LHCN-M2 (cell line): ENCODE measurements at regions not wholly inside any gene's neighbourhood (a gene's known extent, or its start where the extent isn't known, plus 50 kb on each side); places are given as distances from the start of the nearest gene placed in this dataset.
"Not testable (repeated sequence)": the region's sequence is repeated elsewhere in the genome, so short reads cannot be mapped to it uniquely, and the experiment has no call there.

Source experiments
- DNase-seq: peaks from one replicate; pipeline ENCODE4 v3.0.0-alpha.2; 2012; ENCODE audit warnings: low read depth

DNA sequence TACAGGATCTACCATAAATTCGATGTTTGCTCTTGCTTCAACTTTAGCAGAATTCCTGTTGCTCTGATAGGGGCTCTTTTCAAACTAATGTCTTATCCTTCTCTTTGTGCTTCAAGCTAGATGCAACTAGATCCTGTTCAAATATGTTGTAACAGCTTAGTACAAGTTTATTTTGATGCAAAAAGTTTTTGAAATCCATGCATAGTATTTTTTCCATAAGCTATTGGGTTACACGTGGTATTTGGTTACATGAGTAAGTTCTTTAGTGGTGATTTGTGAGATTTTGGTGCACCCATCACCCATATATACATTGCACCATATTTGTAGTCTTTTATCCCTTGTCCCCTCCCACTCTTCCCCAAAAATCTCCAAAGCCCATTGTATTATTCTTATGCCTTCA, 907.7 kb downstream of the LTN1 start:
- DNase-seq, result no peak

DNA sequence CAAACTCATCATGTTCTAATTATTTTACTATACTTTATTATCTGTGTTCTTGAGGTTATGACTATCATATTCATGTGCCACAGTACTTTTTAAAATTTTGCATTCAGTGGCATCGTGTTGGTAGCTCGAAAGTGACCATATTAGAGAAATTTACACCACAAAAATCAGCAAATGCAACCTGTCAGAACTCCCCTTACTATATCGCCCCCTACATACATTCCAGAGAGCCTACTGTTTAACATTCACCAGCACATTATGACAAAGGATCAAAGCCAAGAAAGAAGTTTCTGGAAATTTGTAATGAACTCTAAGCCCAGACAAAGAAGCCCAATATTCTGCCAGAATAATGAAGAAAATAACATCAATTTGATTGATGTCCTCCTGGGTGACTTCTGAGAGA, 909.3 kb downstream of the LTN1 start:
- no peak for DNase-seq

DNA sequence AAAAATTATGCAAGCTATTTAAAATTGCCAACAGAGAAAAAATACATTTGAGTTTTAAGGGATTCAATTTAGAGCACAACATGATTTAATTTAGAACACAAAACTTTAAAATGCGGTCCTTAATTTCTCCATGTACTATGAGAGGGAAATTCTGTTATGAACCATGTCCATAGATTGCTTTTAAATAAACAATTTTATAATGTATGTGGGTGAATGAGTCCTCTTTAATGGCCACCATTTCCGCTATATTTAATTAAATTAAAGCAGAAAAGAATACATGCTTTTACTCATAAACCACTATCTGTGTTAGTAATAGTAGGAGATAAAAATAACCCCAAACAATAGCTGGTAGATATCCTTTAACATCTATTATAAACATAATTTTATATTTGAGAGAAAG, 914.6 kb downstream of the LTN1 start:
- no peak for DNase-seq

DNA sequence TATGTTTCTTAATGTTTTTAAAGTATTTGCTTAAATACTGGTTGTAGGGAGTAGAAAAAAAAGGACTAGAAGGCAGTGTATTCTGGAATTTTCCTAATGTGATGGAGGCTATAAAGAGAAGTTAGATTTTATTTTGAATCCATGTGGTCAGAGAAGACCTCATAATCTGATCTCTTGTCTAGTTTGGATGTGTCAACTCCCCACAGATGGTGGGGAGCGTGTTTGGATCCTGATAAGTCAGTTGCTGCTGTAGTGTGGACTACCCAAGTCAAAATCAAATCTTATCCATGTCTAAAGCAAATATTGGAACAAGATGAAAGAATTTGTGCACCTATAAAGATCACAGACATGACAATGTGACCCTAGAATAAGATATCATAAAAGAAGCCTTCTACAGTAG, 918.0 kb downstream of the LTN1 start:
- no peak for DNase-seq

DNA sequence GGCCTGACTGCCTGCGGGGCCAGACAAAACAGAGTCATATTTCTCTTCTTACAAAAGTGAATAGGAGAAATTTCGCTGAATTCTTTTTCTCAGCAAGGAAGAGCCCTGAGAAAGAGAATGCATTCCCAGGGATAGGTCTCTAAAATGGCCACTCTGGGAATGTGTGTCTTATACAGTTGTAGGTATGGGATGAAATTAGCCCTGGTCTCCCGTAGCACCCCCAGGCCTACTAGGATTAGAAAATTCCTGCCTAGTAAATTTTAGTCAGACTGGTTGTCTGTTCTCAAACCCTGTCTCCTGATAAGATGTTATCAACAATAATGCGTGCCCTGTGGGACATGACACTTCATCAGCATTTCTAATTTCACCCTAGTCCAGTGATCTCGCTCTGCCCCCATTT, 920.1 kb downstream of the LTN1 start:
- DNase-seq, result no peak

DNA sequence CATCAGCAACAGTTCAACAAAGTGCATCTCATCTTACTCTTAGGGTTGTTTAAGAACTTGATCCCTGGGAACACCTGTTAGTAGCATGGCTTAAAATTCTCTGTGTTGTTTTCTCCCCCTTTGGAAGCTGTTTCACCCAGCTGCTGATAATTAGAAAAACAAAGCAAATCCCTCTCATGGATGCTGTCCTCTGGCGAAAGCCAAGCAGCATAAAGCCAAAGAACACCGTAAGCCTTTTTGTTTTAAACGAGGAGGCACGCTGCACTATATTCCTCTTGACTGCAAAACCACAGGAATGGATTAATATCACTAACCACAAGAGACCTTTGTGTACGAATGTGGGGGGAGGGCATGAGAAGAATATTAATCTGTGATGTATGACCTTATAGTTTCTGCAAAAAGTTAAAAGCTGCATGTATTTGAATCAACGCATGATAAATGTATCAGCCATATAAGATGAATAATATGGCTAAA, 923.2 kb downstream of the LTN1 start:
- peak; percentile 77 for DNase-seq

DNA sequence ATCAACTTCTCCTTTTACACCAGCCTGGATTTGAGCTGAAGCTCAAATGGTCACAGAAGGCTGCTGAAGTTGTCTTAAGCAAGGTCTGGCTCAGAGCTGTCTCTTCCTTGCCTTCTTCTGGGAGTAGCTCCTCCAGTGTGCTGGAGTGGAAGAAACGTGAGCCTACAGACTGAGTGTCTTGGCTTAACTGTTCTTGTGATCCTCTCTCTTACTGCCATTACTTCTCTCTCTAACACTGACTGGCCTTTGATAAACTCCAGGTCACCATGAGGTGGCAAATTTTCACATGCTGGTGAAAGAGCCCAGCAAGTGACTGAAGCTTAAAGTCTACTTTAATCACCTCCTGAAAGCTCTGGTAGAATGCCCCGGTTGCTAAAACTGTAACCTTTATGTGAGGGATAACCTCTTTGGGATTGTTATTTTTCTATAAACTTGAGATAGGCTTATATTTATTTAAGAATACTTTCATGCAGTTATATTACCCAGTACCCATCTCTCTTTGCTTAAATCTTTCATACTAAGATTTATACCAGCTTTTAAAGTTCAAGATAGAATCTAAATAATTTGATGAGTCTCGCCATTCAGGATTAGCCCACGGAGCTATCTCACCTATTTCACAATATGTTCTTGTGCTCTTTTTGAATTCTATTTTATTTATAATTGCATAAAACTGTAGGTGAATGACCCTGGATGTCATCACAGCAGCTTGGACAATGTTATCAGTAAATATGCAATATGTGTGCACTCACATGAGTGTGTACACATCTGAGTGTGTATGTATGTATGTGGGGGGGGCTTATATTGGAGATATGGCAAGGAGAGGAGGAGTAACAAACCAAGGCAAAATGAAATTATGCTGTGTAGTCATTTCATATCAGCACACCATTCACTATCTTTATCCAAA, 924.0 kb downstream of the LTN1 start:
- peak; percentile 18 for DNase-seq

DNA sequence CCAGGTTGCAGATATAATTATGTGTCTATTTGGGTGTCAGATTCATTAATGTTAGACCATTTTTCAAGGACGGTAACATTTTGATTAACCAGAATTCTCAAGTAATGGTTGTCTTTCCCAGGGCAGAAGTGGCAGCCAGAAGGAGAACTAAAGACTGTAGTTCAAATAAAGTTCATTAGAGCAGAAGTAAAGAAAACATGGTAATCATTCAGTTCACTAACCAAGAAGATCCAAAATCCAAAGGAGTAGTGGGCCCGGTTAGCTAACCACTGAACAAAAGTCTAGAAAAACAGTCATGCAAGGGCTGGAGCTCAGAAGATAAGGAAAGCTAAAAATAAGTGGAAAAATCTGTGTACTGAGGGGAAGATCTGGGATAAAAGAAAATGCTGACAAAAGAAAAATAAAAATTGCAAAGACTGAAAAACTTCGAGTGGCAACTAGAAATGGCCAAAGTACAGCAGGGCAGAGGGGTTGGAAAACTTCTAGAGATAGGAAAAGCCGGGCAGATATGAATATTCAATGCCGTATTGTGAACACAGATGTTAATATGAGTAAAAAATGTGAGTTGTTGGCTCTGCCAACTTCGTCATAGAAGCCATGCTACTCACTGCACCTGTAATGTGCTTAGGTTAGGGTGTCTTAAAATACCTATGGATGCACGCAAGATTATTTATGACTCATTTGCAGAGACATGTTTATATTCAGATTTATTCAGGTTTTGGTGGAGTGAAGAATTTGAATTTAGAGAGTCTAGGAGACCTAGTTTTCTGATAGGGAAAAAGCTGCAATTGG, 925.9 kb downstream of the LTN1 start:
- no peak for DNase-seq

DNA sequence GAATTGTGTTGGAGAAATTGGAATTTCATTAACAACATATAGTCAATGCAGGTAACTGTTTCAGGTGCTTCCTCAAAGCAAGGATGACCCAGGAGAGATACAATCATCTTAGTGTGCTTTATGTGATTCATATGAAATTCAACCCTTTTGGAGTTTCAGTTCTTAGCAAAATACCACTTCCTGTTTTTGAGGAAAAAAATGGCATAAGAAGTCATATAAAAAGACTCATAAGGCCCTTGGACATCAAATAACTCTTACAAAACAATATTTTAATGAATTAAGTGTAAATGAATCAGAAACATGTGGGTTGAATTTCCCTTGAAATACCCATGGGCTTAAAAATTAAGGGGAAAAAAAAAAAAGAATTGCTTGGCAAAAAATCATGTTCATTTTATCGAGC, 926.6 kb downstream of the LTN1 start:
- DNase-seq, result peak; percentile 24

DNA sequence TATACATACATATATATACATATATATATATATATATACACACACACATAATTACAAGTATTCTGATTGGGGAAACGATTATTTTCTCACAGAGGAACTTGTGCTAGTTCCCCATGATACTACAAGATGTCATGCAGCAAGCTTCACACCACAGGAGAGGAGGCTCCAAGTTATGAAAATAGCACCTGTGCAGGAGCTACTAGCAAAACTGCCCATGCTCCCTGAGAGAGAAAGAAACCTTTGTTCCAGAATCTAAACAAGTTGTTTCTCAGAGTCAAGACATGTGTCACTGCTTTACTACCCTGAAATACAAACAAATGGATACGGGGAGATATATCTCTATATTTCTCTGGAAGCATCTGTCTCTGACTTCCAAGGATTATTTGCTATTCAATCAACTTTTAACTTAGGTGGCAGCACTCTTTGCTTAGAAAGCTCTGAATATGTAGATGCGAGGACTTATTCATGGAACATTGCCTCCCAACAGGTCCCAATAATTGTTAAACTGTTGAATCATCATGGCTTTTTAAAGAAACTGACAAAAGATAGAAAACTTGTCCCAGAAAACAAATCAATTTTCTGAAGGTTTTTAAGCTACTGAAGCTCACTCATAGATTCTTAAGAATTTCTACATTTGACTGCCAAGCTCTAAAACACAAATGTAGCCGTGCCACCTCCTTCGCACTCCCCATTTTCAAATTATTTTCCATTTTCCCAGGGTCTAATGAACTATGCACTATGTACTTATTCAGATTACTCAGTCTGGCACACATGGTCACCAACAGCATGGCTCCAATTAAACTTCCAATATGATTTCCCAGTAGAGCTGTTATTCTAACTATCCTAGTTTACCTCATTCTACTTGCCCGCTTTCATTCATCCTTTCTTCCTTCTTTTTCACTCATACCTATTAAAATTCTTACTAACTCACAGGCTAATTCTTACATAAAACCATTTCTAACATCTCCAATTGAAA, 929.1 kb downstream of the LTN1 start:
- DNase-seq, result no peak

DNA sequence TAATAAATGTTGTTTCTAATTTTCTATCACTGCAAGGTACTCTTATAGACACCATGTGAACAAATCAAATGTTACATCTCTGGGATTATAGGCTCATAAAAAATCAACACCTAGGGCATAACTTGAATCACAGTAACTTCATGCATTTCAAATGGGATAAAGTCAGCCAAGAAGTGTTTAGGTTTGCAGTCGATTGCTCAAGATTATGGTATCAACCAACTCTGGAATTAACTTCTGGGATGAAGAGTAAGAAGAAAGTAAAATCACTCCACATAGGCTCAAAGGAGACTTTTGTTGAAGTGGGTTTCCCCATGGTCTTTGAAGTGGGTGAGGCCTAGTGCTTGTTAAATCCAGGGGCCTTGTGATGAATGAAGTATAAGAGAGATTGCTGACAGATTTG, 939.7 kb downstream of the LTN1 start:
- DNase-seq, result not testable (repeated sequence)

DNA sequence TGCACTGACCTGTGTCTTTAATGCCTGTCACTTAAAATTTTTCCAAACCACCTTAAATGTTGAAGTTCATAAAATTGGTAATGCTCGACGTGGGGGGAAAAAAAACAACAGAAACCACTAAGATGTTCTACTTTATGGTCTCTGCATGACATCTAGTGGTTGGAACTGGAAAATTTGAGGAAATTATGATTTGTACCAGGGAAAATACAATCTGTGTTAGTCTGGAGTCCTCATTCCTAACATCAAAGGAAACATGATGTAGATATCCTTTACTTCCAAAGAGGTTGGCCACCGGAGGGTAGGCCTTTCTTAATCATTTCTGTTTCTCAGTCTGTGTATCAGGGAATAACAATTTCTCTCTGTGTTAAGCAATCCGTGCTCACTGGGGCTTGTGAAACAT, 941.0 kb downstream of the LTN1 start:
- peak; percentile 53 for DNase-seq

DNA sequence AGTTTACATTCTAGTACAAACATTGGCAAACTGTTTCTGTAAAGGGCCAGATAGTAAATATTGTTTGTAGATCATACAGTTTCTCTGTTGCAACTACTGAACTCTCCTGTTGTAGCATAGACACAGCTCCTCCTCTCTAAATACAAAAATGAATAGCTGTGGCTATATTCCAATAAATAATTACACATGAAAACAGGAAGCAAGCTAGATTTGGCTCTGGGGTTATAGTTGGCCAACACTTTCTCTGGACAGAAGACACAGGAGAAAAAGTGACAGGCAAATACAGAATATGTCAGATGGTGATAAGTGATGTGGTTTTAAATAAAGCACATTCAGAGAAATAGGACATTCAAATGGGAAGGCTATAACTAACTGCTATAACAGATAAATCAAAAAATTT, 957.0 kb downstream of the LTN1 start:
- not testable (repeated sequence) for DNase-seq

DNA sequence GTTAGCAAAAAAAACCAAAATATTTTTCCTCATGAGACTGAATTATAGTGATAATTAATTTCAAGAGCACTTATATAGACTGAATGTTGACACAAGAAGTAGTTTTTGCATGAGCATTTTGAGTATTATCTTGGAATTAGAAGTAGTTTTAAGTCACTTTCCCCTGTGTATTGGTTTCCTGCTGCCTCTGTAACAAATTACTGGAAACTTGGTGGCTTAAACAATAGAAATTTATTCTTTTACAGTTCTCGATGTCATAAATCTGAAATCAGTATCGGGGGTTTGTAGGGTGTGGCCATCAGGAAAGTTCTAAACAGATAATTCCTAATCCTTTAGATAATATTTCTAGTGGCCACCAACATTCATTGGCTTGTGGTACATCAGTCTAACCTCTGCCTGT, 957.8 kb downstream of the LTN1 start:
- DNase-seq, result not testable (repeated sequence)

DNA sequence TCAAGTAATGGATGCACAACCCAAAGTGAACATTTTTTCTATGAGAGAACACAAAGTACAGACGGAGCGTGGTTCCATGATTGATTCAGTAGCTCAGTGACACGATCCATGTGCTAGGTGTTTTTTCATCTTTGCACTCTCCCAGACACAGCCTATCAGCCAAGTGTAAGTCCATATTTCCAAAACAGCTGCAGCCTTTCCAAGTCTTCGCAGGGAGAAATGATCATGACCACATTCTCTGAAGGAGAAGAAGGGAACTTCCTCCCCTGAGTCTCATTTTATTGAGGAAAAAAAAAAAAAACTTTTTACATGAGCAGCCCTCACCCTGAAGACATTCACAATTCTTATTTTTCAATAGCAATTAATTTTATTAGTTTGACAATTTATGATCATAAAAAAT, 958.3 kb downstream of the LTN1 start:
- not testable (repeated sequence) for DNase-seq

DNA sequence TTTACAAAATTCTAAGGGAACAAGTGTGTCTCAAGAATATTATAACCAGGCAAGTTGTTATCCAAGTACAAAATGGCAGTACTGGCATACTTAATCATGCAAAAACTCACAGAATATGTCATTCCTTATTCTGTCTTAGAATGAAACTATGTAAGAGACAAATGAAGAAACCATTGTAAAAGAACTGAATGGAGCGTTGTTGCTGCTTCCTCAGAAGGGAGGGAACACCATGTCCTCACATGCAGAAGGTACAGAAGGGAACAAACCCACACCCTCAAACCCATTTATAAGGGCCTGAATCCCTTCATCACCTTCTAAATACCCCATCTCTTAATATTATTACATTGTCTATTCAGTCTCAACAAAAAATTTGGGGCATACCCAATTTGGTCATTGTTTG, 960.0 kb downstream of the LTN1 start:
- not testable (repeated sequence) for DNase-seq

DNA sequence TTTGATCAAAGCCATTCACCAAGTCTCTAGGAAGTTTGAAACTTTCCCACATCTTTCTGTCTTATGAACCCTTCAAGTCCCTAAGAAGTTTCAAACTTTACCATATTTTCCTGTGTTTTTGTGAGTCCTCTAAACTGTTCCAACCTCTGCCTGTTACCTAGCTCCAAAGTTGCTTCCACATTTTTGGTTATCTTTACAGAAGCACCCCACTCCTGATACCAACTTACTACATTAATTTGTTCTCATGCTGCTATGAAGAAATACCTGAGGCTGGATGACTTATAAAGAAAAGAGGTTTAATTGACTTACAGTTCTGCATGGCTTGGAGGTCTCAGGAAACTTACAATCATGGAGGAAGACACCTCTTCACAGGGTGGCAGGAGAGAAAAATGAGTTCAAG, 961.6 kb downstream of the LTN1 start:
- DNase-seq, result not testable (repeated sequence)

DNA sequence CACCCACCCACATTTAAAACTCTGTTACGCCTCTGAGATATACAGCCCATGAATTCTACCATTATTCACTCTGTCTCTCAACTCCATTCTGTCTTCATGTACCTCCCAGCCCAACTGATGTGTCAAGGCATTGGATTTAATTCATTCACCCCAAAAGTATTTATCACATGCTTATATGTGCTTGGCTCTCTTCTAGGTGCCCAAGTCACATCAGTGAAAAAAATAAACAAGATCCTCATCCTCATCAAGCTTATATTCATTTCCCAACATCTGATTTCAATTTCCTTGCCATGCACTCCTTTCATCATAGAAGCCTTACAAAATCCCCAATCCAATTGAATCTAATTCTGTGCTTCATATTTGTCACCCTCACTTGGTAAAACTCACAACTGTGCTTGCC, 967.6 kb downstream of the LTN1 start:
- DNase-seq, result no peak

DNA sequence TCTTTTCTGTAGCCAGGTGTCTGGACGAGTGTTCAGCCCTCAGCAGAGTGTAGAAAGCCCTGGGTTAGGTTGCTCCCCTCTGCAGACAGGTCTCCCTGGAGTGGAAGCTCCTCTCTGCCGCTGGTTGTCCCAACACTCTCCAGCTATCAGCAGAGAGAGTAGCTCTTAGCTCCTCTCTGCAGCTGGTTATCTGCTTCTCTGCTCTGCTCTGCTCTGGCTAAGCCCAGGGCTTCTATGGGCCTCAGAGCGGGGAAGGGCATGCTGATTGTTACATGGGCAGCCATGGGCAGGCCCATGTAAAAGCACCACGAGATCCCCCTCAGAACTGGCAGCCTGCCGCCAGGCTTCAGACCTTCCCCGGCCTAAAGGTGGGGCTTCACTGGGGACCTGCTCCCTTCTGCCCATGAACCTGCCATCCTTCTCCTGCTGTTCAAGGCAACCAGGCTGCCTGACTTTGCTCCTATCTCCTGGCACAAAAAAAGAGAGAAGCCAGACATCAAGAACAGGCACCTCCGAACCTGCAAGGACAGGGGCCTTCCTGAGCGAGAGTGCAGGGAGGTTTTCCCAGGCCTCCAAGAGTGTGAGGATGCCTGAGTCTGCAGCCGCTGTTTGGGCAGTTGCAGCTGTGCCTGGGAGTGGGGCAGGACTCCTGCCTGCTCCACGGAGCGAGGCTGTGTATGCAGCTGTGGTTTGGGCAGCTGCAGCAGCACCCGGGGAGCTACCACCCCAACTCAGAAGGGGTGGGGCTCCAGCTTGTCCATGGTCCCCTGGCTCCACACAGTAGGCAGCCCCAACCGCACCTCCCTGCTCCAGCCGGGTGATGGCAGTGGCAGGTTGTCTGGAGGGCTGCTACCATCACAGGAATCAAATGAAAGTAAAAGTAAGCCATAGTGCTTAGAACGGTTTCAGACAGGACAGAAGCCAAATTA, 973.7 kb downstream of the LTN1 start:
- DNase-seq, result peak; percentile 87

DNA sequence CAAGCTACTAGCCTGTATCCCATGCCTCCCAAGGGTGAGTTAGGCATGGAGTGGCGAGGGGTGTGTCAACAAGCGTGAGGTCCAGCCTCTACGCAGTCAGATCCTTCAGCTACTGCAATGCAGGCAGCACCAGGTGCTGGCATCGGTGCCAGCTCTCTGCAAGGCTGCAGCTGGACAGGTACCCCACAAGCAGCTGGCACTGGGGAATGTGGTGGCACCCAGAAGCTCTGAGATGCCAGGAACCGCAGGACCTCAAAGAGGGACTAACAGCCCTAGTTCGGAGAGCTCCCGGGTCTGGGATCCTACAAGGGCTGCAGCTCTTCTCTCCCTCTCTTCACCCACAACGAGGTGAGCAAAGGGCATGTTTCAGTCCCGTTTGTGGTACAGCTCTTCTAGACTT, 974.5 kb downstream of the LTN1 start:
- no peak for DNase-seq
